ENCODE measurements at regions not wholly inside any gene's neighbourhood (a gene's known extent, or its start where the extent isn't known, plus 50 kb on each side); places are given as distances from the start of the nearest gene placed in this dataset.

GRCh38 chr2:129580001-129580400, 399.5 kb upstream of the RAB6C start:
- no peak for DNase-seq (ENCODE audit: low read depth)

- no peak for DNase-seq (ENCODE audit: low read depth)
Observed at GRCh38 chr2:129585760-129586159, 393.7 kb upstream of the RAB6C start.

- no peak for DNase-seq (ENCODE audit: low read depth)
Observed at GRCh38 chr2:129587426-129588064, 391.9 kb upstream of the RAB6C start.

- DNase-seq (ENCODE audit: low read depth): no peak
Observed at GRCh38 chr2:129604560-129604959, 374.9 kb upstream of the RAB6C start.

- DNase-seq (ENCODE audit: low read depth): no peak
Observed at GRCh38 chr2:129605646-129606045, 373.8 kb upstream of the RAB6C start.

- DNase-seq (ENCODE audit: low read depth): no peak
Observed at GRCh38 chr2:129606496-129607270, 372.8 kb upstream of the RAB6C start.

- DNase-seq (ENCODE audit: low read depth): no peak
Observed at GRCh38 chr2:129609224-129609623, 370.2 kb upstream of the RAB6C start.

GRCh38 chr2:129610766-129611165, 368.7 kb upstream of the RAB6C start:
- no peak for DNase-seq (ENCODE audit: low read depth)

GRCh38 chr2:129611471-129611870, 368.0 kb upstream of the RAB6C start:
- no peak for DNase-seq (ENCODE audit: low read depth)

- DNase-seq (ENCODE audit: low read depth): no peak
Observed at GRCh38 chr2:129619471-129619870, 360.0 kb upstream of the RAB6C start.

GRCh38 chr2:129620411-129620810, 359.1 kb upstream of the RAB6C start:
- no peak for DNase-seq (ENCODE audit: low read depth)

- no peak for DNase-seq (ENCODE audit: low read depth)
Observed at GRCh38 chr2:129623783-129624182, 355.7 kb upstream of the RAB6C start.

GRCh38 chr2:129627437-129627836, 352.0 kb upstream of the RAB6C start:
- no peak for DNase-seq (ENCODE audit: low read depth)

- no peak for DNase-seq (ENCODE audit: low read depth)
Observed at GRCh38 chr2:129636692-129637091, 342.8 kb upstream of the RAB6C start.

- no peak for DNase-seq (ENCODE audit: low read depth)
Observed at GRCh38 chr2:129641371-129641770, 338.1 kb upstream of the RAB6C start.

- no peak for DNase-seq (ENCODE audit: low read depth)
Observed at GRCh38 chr2:129642526-129643043, 336.9 kb upstream of the RAB6C start.

GRCh38 chr2:129645335-129645734, 334.1 kb upstream of the RAB6C start:
- DNase-seq (ENCODE audit: low read depth): no peak

- DNase-seq (ENCODE audit: low read depth): no peak
Observed at GRCh38 chr2:129646107-129646506, 333.4 kb upstream of the RAB6C start.

- DNase-seq (ENCODE audit: low read depth): no peak
Observed at GRCh38 chr2:129653246-129653645, 326.2 kb upstream of the RAB6C start.

GRCh38 chr2:129654331-129654730, 325.1 kb upstream of the RAB6C start:
- DNase-seq (ENCODE audit: low read depth): no peak

GRCh38 chr2:129656081-129656598, 323.3 kb upstream of the RAB6C start:
- no peak for DNase-seq (ENCODE audit: low read depth)

GRCh38 chr2:129658430-129658829, 321.0 kb upstream of the RAB6C start:
- no peak for DNase-seq (ENCODE audit: low read depth)

GRCh38 chr2:129661935-129662334, 317.5 kb upstream of the RAB6C start:
- DNase-seq (ENCODE audit: low read depth): no peak
